ENCODE measurements at regions not wholly inside any gene's neighbourhood (a gene's known extent, or its start where the extent isn't known, plus 50 kb on each side); places are given as distances from the start of the nearest gene placed in this dataset.

GRCh38 chr5:167798448-167798847 is 493.0 kb upstream of the WWC1 start:
- no peaks in the 10 kb centered on the region for H3K36me3 ChIP-seq (ENCODE audit: control insufficient read depth in 2 of 2, extremely low read depth in 1 of 2, insufficient read depth in 2 of 2, low read length in 2 of 2)
- H4K20me1 ChIP-seq (ENCODE audit: control insufficient read depth, extremely low read depth, insufficient read depth, low read length) = no peaks in the 10 kb centered on the region
- no peak overlapping the region for H2AFZ ChIP-seq (ENCODE audit: control insufficient read depth, low read length)
- no peaks in the 10 kb centered on the region for H3K9me1 ChIP-seq (ENCODE audit: control insufficient read depth, extremely low read depth, insufficient read depth, low read length)
- FAIRE-seq = peak; percentile 58
- H3K9ac ChIP-seq (ENCODE audit: control insufficient read depth, extremely low read depth, insufficient read depth, low read length) = no peak overlapping the region
- H3K79me2 ChIP-seq (ENCODE audit: control insufficient read depth, insufficient read depth, low read length) = no peaks in the 10 kb centered on the region
- no peaks in the 10 kb centered on the region for H3K27me3 ChIP-seq (ENCODE audit: control insufficient read depth, extremely low read depth, insufficient read depth, low read length)
- TF ChIP-seq, protein P1, sequence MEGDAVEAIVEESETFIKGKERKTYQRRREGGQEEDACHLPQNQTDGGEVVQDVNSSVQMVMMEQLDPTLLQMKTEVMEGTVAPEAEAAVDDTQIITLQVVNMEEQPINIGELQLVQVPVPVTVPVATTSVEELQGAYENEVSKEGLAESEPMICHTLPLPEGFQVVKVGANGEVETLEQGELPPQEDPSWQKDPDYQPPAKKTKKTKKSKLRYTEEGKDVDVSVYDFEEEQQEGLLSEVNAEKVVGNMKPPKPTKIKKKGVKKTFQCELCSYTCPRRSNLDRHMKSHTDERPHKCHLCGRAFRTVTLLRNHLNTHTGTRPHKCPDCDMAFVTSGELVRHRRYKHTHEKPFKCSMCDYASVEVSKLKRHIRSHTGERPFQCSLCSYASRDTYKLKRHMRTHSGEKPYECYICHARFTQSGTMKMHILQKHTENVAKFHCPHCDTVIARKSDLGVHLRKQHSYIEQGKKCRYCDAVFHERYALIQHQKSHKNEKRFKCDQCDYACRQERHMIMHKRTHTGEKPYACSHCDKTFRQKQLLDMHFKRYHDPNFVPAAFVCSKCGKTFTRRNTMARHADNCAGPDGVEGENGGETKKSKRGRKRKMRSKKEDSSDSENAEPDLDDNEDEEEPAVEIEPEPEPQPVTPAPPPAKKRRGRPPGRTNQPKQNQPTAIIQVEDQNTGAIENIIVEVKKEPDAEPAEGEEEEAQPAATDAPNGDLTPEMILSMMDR (optimal IDR thresholded peaks at IDR 0.05 in 1 of 3, IDR thresholded peaks at IDR 0.05 in 1 of 3, conservative IDR thresholded peaks at IDR 0.05 in 1 of 3; ENCODE audit: extremely low read depth in 1 of 3, insufficient read depth in 2 of 3, low read length in 3 of 3) = no peak
- TF ChIP-seq EZH2 (IDR thresholded peaks at IDR 0.05; ENCODE audit: low read length) = no peak
- H3K4me1 ChIP-seq (ENCODE audit: control insufficient read depth, extremely low read depth, insufficient read depth, low read length) = peaks cover 28% of the 10 kb centered on the region
- dilution Hi-C loops (cut with MboI; ENCODE audit: extremely low pct_ligation_motif_present, low sequenced_read_pairs) = no loop called here
- H3K4me3 ChIP-seq (ENCODE audit: control insufficient read depth in 2 of 3, extremely low read depth in 1 of 3, insufficient read depth in 2 of 3, low read depth in 1 of 3, low read length in 3 of 3) = no peak overlapping the region
- H3K27ac ChIP-seq (ENCODE audit: control insufficient read depth, insufficient read depth, low read length) = no peak overlapping the region
- no peak overlapping the region for H3K4me2 ChIP-seq (ENCODE audit: control insufficient read depth, extremely low read depth, insufficient read depth, low read depth, low read length)
- no peak for DNase-seq (ENCODE audit: low read depth, low spot score)
- no peaks in the 10 kb centered on the region for H3K9me3 ChIP-seq (ENCODE audit: control insufficient read depth, low read depth, low read length)

GRCh38 chr5:167800427-167800826 is 491.0 kb upstream of the WWC1 start:
- no peaks in the 10 kb centered on the region for H3K27me3 ChIP-seq (ENCODE audit: control insufficient read depth, extremely low read depth, insufficient read depth, low read length)
- H3K4me1 ChIP-seq (ENCODE audit: control insufficient read depth, extremely low read depth, insufficient read depth, low read length) = peaks cover 43% of the 10 kb centered on the region
- no peaks in the 10 kb centered on the region for H3K9me3 ChIP-seq (ENCODE audit: control insufficient read depth, low read depth, low read length)
- no peaks in the 10 kb centered on the region for H4K20me1 ChIP-seq (ENCODE audit: control insufficient read depth, extremely low read depth, insufficient read depth, low read length)
- FAIRE-seq = no peak
- no peak overlapping the region for H3K4me3 ChIP-seq (ENCODE audit: control insufficient read depth in 2 of 3, extremely low read depth in 1 of 3, insufficient read depth in 2 of 3, low read depth in 1 of 3, low read length in 3 of 3)
- H3K9ac ChIP-seq (ENCODE audit: control insufficient read depth, extremely low read depth, insufficient read depth, low read length) = no peak overlapping the region
- no peak overlapping the region for H2AFZ ChIP-seq (ENCODE audit: control insufficient read depth, low read length)
- H3K79me2 ChIP-seq (ENCODE audit: control insufficient read depth, insufficient read depth, low read length) = no peaks in the 10 kb centered on the region
- no peak for DNase-seq (ENCODE audit: low read depth, low spot score)
- dilution Hi-C loops (cut with MboI; ENCODE audit: extremely low pct_ligation_motif_present, low sequenced_read_pairs) = no loop called here
- TF ChIP-seq, protein P1 (optimal IDR thresholded peaks at IDR 0.05 in 1 of 3, IDR thresholded peaks at IDR 0.05 in 1 of 3, conservative IDR thresholded peaks at IDR 0.05 in 1 of 3; ENCODE audit: extremely low read depth in 1 of 3, insufficient read depth in 2 of 3, low read length in 3 of 3) = no peak
- TF ChIP-seq EZH2 (IDR thresholded peaks at IDR 0.05; ENCODE audit: low read length) = no peak
- H3K27ac ChIP-seq (ENCODE audit: control insufficient read depth, insufficient read depth, low read length) = no peak overlapping the region
- no peaks in the 10 kb centered on the region for H3K9me1 ChIP-seq (ENCODE audit: control insufficient read depth, extremely low read depth, insufficient read depth, low read length)
- H3K4me2 ChIP-seq (ENCODE audit: control insufficient read depth, extremely low read depth, insufficient read depth, low read depth, low read length) = no peak overlapping the region
- H3K36me3 ChIP-seq (ENCODE audit: control insufficient read depth in 2 of 2, extremely low read depth in 1 of 2, insufficient read depth in 2 of 2, low read length in 2 of 2) = no peaks in the 10 kb centered on the region

Data from keratinocyte (primary cell).